Thyroid gland (tissue), 4 donors: ENCODE measurements at regions not wholly inside any gene's neighbourhood (a gene's known extent, or its start where the extent isn't known, plus 50 kb on each side); places are given as distances from the start of the nearest gene placed in this dataset.

ENCODE experiments used
- DNase-seq, 2 donors: peaks; one replicate each; pipeline ENCODE4 v3.0.0-alpha.2; 2019
- H3K27ac ChIP-seq, 3 donors: fragments of 200-600 bp; sonication (generic); 1 replicate in 2 of 3; 2 replicates in 1 of 3; pipeline ENCODE4 v1.5.1; 2016 to 2019; ENCODE audit warnings: mild to moderate bottlenecking in 1 of 3, moderate library complexity in 1 of 3
- H3K27me3 ChIP-seq: fragments of 200-600 bp; sonication (generic); one replicate; pipeline ENCODE4 v1.5.1; 2019
- H3K36me3 ChIP-seq, 2 donors: fragments of 200-600 bp; sonication (generic); one replicate each; pipeline ENCODE4 v1.5.1; 2016 to 2019
- H3K4me1 ChIP-seq, 2 donors: fragments of 200-600 bp; sonication (generic); one replicate each; pipeline ENCODE4 v1.5.1; 2017 to 2019
- H3K4me3 ChIP-seq, 3 donors: fragments of 200-600 bp; sonication (generic); replicated peaks in 1 of 3; 1 replicate in 2 of 3; 2 replicates in 1 of 3; pipeline ENCODE4 v1.5.1; 2016; ENCODE audit warnings: mild to moderate bottlenecking in 1 of 3
- H3K9me3 ChIP-seq: fragments of 200-600 bp; sonication (generic); one replicate; pipeline ENCODE4 v1.5.1; 2017
- CTCF ChIP-seq, 6 experiments: fragments of 200-600 bp in 3 of 6; fragments of 450-650 bp in 3 of 6; sonication (generic) in 3 of 6; IDR thresholded peaks; one replicate each; pipeline ENCODE4 v1.5.1; 2016 to 2019; ENCODE audit warnings: antibody characterized with exemption in 6 of 6, mild to moderate bottlenecking in 2 of 6, inconsistent platforms in 1 of 6, moderate library complexity in 1 of 6
- POLR2A ChIP-seq, 2 donors: fragments of 450-650 bp; IDR thresholded peaks; one replicate each; pipeline ENCODE4 v1.6.1; 2017; ENCODE audit warnings: antibody characterized with exemption in 2 of 2, mild to moderate bottlenecking in 2 of 2, moderate library complexity in 1 of 2
- WGBS, 2 donors: methylation state at CpG; one replicate each; pipeline ENCODE4 v1.1.5; 2017; 5-methylcytosine and 5-hydroxymethylcytosine counted together
- intact Hi-C: fragments of 100-400 bp; cut with DNase I; formaldehyde crosslinking; loops from one replicate; pipeline ENCODE4 v1.15.1; 2023

- TF ChIP-seq POLR2A (IDR thresholded peaks at IDR 0.05) (no peak), CTCF (IDR thresholded peaks at IDR 0.05) (no peak)
- Histone ChIP-seq H3K36me3 (no peaks in the 10 kb centered on the region), H3K9me3 (no peaks in the 10 kb centered on the region), H3K27ac (no peak overlapping the region), H3K27me3 (no peaks in the 10 kb centered on the region), H3K4me1 (peaks cover 14 to 15% of the 10 kb centered on the region in 2 donors), H3K4me3 (no peak overlapping the region)
- intact Hi-C loops = no loop called here
- no peak for DNase-seq
These were observed 152.7 kb downstream of the SNX18 start for GRCh38 chr5:54670281-54670680.

- no peaks in the 10 kb centered on the region for H3K9me3 ChIP-seq
- no peak for DNase-seq
- H3K4me1 ChIP-seq = peaks cover 14 to 16% of the 10 kb centered on the region in 2 donors
- no peak overlapping the region for H3K4me3 ChIP-seq
- TF ChIP-seq POLR2A (IDR thresholded peaks at IDR 0.05) (no peak), CTCF (IDR thresholded peaks at IDR 0.05) (no peak)
- no peak overlapping the region for H3K27ac ChIP-seq
- WGBS, 2 donors = 45 to 73% methylated on average over 1 of the region's 1 CpG
- no peaks in the 10 kb centered on the region for H3K27me3 ChIP-seq
- H3K36me3 ChIP-seq = no peaks in the 10 kb centered on the region
- intact Hi-C loops = no loop called here
These were observed 152.3 kb downstream of the SNX18 start for GRCh38 chr5:54669845-54670244.

GRCh38 chr5:54669285-54669684 is 151.7 kb downstream of the SNX18 start:
- Histone ChIP-seq H3K36me3 (no peaks in the 10 kb centered on the region), H3K4me1 (peaks cover 16 to 22% of the 10 kb centered on the region in 2 donors), H3K4me3 (no peak overlapping the region), H3K27ac (no peak overlapping the region), H3K27me3 (no peaks in the 10 kb centered on the region), H3K9me3 (no peaks in the 10 kb centered on the region)
- no peak for DNase-seq
- TF ChIP-seq CTCF (IDR thresholded peaks at IDR 0.05) (no peak), POLR2A (IDR thresholded peaks at IDR 0.05) (no peak)
- WGBS, 2 donors = 68 to 87% methylated on average over 1 of the region's 1 CpG
- intact Hi-C loops = no loop called here

GRCh38 chr5:54668096-54668495 is 150.5 kb downstream of the SNX18 start:
- intact Hi-C loops = no loop called here
- WGBS, 2 donors = 94 to 97% methylated on average over 2 of the region's 2 CpGs
- Histone ChIP-seq H3K4me1 (peaks cover 26 to 31% of the 10 kb centered on the region in 2 donors), H3K27me3 (no peaks in the 10 kb centered on the region), H3K36me3 (no peaks in the 10 kb centered on the region), H3K9me3 (no peaks in the 10 kb centered on the region), H3K4me3 (no peak overlapping the region), H3K27ac (no peak overlapping the region)
- DNase-seq = no peak
- TF ChIP-seq CTCF (IDR thresholded peaks at IDR 0.05) = no peak
- TF ChIP-seq POLR2A (IDR thresholded peaks at IDR 0.05) = no peak

- Histone ChIP-seq H3K27ac (no peak overlapping the region), H3K4me3 (no peak overlapping the region), H3K36me3 (no peaks in the 10 kb centered on the region), H3K27me3 (no peaks in the 10 kb centered on the region), H3K4me1 (peaks cover 26 to 31% of the 10 kb centered on the region in 2 donors), H3K9me3 (no peaks in the 10 kb centered on the region)
- intact Hi-C loops = no loop called here
- 64 to 65% methylated on average over 3 of the region's 3 CpGs for WGBS, 2 donors
- DNase-seq = no peak
- no peak for TF ChIP-seq CTCF (IDR thresholded peaks at IDR 0.05)
- TF ChIP-seq POLR2A (IDR thresholded peaks at IDR 0.05) = no peak
These were observed 149.6 kb downstream of the SNX18 start for GRCh38 chr5:54667136-54667535.
